ENCODE measurements at regions not wholly inside any gene's neighbourhood (a gene's known extent, or its start where the extent isn't known, plus 50 kb on each side); places are given as distances from the start of the nearest gene placed in this dataset.

GRCh38 chr18:47441914-47442313 is 190.5 kb upstream of the SKOR2 start:
- in situ Hi-C loops (cut with HindIII; ENCODE audit: low pct_unique_long_range_greater_than_20kb, low sequenced_read_pairs) (no loop called here), intact Hi-C loops (cut with micrococcal nuclease; ENCODE audit: unreplicated experiment) (no loop called here)
- Histone ChIP-seq H3K4me1 (ENCODE audit: control insufficient read depth, insufficient read depth, low read length) (no peaks in the 10 kb centered on the region), H3K27me3 (ENCODE audit: control insufficient read depth, insufficient read depth, low read length) (no peaks in the 10 kb centered on the region), H3K27ac (ENCODE audit: low read length) (no peak overlapping the region), H3K36me3 (ENCODE audit: control insufficient read depth, insufficient read depth, low read length) (no peaks in the 10 kb centered on the region), H3K9me3 (ENCODE audit: control insufficient read depth, insufficient read depth, low read depth, low read length) (no peaks in the 10 kb centered on the region), H3K4me3 (ENCODE audit: low read depth in 2 of 2, low read length in 2 of 2) (no peak overlapping the region)
- ChIA-PET POLR2A (no interaction called here), CTCF (no interaction called here)
- no TSS peak for BruUV-seq (replicated peaks)
- no peak for TF ChIP-seq SIN3A (IDR thresholded peaks at IDR 0.05; ENCODE audit: borderline replicate concordance, insufficient read depth, low read depth, low read length)
- TF ChIP-seq, protein P1, sequence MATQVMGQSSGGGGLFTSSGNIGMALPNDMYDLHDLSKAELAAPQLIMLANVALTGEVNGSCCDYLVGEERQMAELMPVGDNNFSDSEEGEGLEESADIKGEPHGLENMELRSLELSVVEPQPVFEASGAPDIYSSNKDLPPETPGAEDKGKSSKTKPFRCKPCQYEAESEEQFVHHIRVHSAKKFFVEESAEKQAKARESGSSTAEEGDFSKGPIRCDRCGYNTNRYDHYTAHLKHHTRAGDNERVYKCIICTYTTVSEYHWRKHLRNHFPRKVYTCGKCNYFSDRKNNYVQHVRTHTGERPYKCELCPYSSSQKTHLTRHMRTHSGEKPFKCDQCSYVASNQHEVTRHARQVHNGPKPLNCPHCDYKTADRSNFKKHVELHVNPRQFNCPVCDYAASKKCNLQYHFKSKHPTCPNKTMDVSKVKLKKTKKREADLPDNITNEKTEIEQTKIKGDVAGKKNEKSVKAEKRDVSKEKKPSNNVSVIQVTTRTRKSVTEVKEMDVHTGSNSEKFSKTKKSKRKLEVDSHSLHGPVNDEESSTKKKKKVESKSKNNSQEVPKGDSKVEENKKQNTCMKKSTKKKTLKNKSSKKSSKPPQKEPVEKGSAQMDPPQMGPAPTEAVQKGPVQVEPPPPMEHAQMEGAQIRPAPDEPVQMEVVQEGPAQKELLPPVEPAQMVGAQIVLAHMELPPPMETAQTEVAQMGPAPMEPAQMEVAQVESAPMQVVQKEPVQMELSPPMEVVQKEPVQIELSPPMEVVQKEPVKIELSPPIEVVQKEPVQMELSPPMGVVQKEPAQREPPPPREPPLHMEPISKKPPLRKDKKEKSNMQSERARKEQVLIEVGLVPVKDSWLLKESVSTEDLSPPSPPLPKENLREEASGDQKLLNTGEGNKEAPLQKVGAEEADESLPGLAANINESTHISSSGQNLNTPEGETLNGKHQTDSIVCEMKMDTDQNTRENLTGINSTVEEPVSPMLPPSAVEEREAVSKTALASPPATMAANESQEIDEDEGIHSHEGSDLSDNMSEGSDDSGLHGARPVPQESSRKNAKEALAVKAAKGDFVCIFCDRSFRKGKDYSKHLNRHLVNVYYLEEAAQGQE (IDR thresholded peaks at IDR 0.05; ENCODE audit: insufficient read depth in 1 of 2, low read depth in 2 of 2, low read length in 1 of 2): no peak
- TF ChIP-seq, protein P2, sequence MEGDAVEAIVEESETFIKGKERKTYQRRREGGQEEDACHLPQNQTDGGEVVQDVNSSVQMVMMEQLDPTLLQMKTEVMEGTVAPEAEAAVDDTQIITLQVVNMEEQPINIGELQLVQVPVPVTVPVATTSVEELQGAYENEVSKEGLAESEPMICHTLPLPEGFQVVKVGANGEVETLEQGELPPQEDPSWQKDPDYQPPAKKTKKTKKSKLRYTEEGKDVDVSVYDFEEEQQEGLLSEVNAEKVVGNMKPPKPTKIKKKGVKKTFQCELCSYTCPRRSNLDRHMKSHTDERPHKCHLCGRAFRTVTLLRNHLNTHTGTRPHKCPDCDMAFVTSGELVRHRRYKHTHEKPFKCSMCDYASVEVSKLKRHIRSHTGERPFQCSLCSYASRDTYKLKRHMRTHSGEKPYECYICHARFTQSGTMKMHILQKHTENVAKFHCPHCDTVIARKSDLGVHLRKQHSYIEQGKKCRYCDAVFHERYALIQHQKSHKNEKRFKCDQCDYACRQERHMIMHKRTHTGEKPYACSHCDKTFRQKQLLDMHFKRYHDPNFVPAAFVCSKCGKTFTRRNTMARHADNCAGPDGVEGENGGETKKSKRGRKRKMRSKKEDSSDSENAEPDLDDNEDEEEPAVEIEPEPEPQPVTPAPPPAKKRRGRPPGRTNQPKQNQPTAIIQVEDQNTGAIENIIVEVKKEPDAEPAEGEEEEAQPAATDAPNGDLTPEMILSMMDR (IDR thresholded peaks at IDR 0.05): no peak
- no peak for TF ChIP-seq TCF7L2 (IDR thresholded peaks at IDR 0.05; ENCODE audit: low read depth, low read length)
- TF ChIP-seq POLR2AphosphoS5 (IDR thresholded peaks at IDR 0.05; ENCODE audit: low read depth, low read length): no peak
- DNase-seq (ENCODE audit: low read depth, low spot score): no peak
- no peak for ATAC-seq

- H3K9me3 ChIP-seq (ENCODE audit: control insufficient read depth, insufficient read depth, low read depth, low read length): no peaks in the 10 kb centered on the region
- intact Hi-C loops (cut with micrococcal nuclease; ENCODE audit: unreplicated experiment): no loop called here
- DNase-seq (ENCODE audit: low read depth, low spot score) (no peak), ATAC-seq (no peak)
- no peaks in the 10 kb centered on the region; the same call in 1 of the 2 replicates for H3K27me3 ChIP-seq (ENCODE audit: control insufficient read depth, insufficient read depth, low read length)
- no TSS peak for BruUV-seq (replicated peaks)
- in situ Hi-C loops (cut with HindIII; ENCODE audit: low pct_unique_long_range_greater_than_20kb, low sequenced_read_pairs): no loop called here
- H3K4me1 ChIP-seq (ENCODE audit: control insufficient read depth, insufficient read depth, low read length): no peaks in the 10 kb centered on the region
- CTCF ChIA-PET: no interaction called here
- POLR2A ChIA-PET: no interaction called here
- no peak overlapping the region for H3K4me3 ChIP-seq (ENCODE audit: low read depth in 2 of 2, low read length in 2 of 2)
- TF ChIP-seq SIN3A (IDR thresholded peaks at IDR 0.05; ENCODE audit: borderline replicate concordance, insufficient read depth, low read depth, low read length) (no peak), POLR2AphosphoS5 (IDR thresholded peaks at IDR 0.05; ENCODE audit: low read depth, low read length) (no peak), TCF7L2 (IDR thresholded peaks at IDR 0.05; ENCODE audit: low read depth, low read length) (no peak)
- TF ChIP-seq, protein P1 (IDR thresholded peaks at IDR 0.05; ENCODE audit: insufficient read depth in 1 of 2, low read depth in 2 of 2, low read length in 1 of 2): no peak
- TF ChIP-seq, protein P2 (IDR thresholded peaks at IDR 0.05): no peak
- no peaks in the 10 kb centered on the region for H3K36me3 ChIP-seq (ENCODE audit: control insufficient read depth, insufficient read depth, low read length)
- no peak overlapping the region for H3K27ac ChIP-seq (ENCODE audit: low read length)
Observed at GRCh38 chr18:47438001-47438400, 186.5 kb upstream of the SKOR2 start.

Measured in Panc1 (cell line).